Sigmoid colon (tissue), 6 donors: ENCODE measurements at regions not wholly inside any gene's neighbourhood (a gene's known extent, or its start where the extent isn't known, plus 50 kb on each side); places are given as distances from the start of the nearest gene placed in this dataset.

ENCODE experiments used
- DNase-seq: peaks from one replicate; pipeline ENCODE4 v3.0.0-alpha.2; 2019
- H3K27ac ChIP-seq, 4 donors: fragments of 200-600 bp; sonication (generic); one replicate each; pipeline ENCODE4 v1.5.1; 2016 to 2019; ENCODE audit warnings: mild to moderate bottlenecking in 1 of 4
- H3K27me3 ChIP-seq, 3 donors: fragments of 200-600 bp; sonication (generic); one replicate each; pipeline ENCODE4 v1.5.1; 2019; ENCODE audit warnings: mild to moderate bottlenecking in 1 of 3
- H3K36me3 ChIP-seq, 4 donors: fragments of 200-600 bp; sonication (generic); one replicate each; pipeline ENCODE4 v1.5.1; 2016 to 2019
- H3K4me1 ChIP-seq, 4 donors: fragments of 200-600 bp; sonication (generic); one replicate each; pipeline ENCODE4 v1.5.1; 2017 to 2019
- H3K4me3 ChIP-seq, 4 donors: fragments of 200-600 bp; sonication (generic); one replicate each; pipeline ENCODE4 v1.5.1; 2017 to 2019; ENCODE audit warnings: mild to moderate bottlenecking in 2 of 4, moderate library complexity in 1 of 4
- H3K9me3 ChIP-seq, 4 donors: fragments of 200-600 bp in 3 of 4; sonication (generic) in 3 of 4; one replicate each; pipeline versions ENCODE4 v1.5.1 to v1.6.1; 2013 to 2019
- EP300 ChIP-seq, 4 donors: sonication (generic); formaldehyde crosslinking; IDR thresholded peaks; one replicate each; pipeline ENCODE4 v1.6.1; 2017; ENCODE audit warnings: antibody characterized with exemption in 4 of 4
- POLR2A ChIP-seq, 2 donors: fragments of 450-650 bp; IDR thresholded peaks; one replicate each; pipeline ENCODE4 v1.6.1; 2016; ENCODE audit warnings: antibody characterized with exemption in 2 of 2, mild to moderate bottlenecking in 2 of 2, moderate library complexity in 2 of 2
- POLR2AphosphoS5 ChIP-seq, 4 donors: sonication (generic); formaldehyde crosslinking; IDR thresholded peaks; one replicate each; pipeline ENCODE4 v1.6.1; 2017; ENCODE audit warnings: antibody characterized with exemption in 4 of 4
- WGBS, 2 donors: extraction: QIAGEN DNeasy Blood & Tissue Kit; methylation state at CpG; one replicate each; pipeline ENCODE4 v1.1.7; 2013; 5-methylcytosine and 5-hydroxymethylcytosine counted together
- intact Hi-C: fragments of 100-400 bp; cut with DNase I; formaldehyde crosslinking; loops from one replicate; pipeline ENCODE4 v1.15.1; 2023
- TF ChIP-seq, protein P1 (sequence below), 4 experiments: fragments of 450-650 bp in 3 of 4; fragments of 200-600 bp in 1 of 4; IDR thresholded peaks; one replicate each; pipeline ENCODE4 v1.5.1; 2016 to 2019; ENCODE audit warnings: antibody characterized with exemption in 4 of 4, mild to moderate bottlenecking in 3 of 4, moderate library complexity in 2 of 4
- donor health status: healthy with polysubstance abuse.
- donor health status: healthy.

DNA sequence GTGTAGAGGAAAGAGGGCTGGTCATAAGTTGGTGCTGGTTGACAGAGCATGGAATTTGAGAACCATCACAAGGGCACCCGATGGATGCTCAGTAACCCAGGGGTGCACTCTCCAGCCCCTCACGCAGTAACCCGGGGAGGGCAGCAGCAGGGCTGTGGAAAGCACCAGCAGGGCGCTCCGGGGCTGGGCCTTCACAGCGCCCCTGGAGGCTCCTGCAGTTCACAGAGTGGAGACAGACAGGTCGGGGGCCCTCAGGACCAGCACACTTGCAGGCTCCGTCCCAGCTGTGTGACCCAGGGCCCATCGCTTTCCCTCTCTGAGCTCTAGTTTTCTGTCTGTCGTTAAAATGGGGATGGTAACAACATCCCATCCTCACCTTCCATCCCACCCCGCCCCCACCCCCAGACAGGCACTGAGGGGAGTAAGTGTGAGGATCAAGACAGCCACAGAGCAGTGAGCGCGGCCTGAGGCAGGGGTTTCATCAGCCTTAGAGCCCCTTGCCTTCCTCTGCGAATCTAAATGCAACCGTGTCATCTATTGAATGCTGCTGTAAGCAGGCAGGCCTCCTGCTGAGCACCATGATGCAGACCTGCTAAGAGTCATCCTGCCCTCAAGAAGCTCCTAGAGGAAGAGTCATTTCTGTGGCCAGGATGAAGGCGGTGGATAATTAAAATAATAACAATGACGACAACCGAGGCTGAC, 90.2 kb upstream of the LINGO1 start:
- Histone ChIP-seq H3K9me3 (no peaks in the 10 kb centered on the region), H3K27ac (no peak overlapping the region), H3K36me3 (no peaks in the 10 kb centered on the region), H3K27me3 (peaks cover 0 to 18% (median 4%) of the 10 kb centered on the region in 3 donors), H3K4me3 (no peak overlapping the region), H3K4me1 (no peaks in the 10 kb centered on the region)
- TF ChIP-seq POLR2AphosphoS5 (IDR thresholded peaks at IDR 0.05) (no peak), EP300 (IDR thresholded peaks at IDR 0.05) (no peak), POLR2A (IDR thresholded peaks at IDR 0.05) (no peak)
- TF ChIP-seq, protein P1, sequence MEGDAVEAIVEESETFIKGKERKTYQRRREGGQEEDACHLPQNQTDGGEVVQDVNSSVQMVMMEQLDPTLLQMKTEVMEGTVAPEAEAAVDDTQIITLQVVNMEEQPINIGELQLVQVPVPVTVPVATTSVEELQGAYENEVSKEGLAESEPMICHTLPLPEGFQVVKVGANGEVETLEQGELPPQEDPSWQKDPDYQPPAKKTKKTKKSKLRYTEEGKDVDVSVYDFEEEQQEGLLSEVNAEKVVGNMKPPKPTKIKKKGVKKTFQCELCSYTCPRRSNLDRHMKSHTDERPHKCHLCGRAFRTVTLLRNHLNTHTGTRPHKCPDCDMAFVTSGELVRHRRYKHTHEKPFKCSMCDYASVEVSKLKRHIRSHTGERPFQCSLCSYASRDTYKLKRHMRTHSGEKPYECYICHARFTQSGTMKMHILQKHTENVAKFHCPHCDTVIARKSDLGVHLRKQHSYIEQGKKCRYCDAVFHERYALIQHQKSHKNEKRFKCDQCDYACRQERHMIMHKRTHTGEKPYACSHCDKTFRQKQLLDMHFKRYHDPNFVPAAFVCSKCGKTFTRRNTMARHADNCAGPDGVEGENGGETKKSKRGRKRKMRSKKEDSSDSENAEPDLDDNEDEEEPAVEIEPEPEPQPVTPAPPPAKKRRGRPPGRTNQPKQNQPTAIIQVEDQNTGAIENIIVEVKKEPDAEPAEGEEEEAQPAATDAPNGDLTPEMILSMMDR (IDR thresholded peaks at IDR 0.05): no peak
- DNase-seq: no peak
- intact Hi-C loops: no loop called here
- 68 to 77% methylated on average over 18 of the region's 18 CpGs for WGBS, 2 donors

DNA sequence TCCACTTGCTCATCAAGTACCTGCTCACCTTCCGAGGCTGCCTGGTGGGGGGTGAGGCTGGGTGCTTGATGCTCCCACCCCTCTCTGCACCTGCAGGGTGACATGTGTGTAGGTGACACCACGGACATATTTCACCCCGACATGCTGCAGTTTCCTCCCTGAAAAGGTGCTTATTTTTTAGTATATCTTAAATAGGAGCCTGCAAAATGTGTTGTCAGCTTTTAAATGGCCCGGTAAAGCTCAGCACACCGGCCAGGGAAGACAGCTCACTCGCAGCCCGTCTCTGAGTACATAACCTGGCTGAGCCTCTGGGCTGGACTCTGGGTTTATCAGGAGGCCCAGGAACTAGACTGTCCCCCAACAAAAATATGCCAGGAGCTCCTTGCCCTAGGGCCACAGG, 89.3 kb upstream of the LINGO1 start:
- no peaks in the 10 kb centered on the region for H3K9me3 ChIP-seq
- TF ChIP-seq, protein P1 (IDR thresholded peaks at IDR 0.05): no peak
- TF ChIP-seq POLR2A (IDR thresholded peaks at IDR 0.05): no peak
- TF ChIP-seq POLR2AphosphoS5 (IDR thresholded peaks at IDR 0.05): no peak
- no peak for TF ChIP-seq EP300 (IDR thresholded peaks at IDR 0.05)
- H3K27me3 ChIP-seq: peaks cover 0 to 18% (median 4%) of the 10 kb centered on the region in 3 donors
- no peak overlapping the region for H3K4me3 ChIP-seq
- no peaks in the 10 kb centered on the region for H3K36me3 ChIP-seq
- 53 to 76% methylated on average over 7 of the region's 7 CpGs for WGBS, 2 donors
- no peak overlapping the region for H3K27ac ChIP-seq
- DNase-seq: no peak
- H3K4me1 ChIP-seq: peaks cover 0 to 8% (median 3%) of the 10 kb centered on the region in 4 donors
- intact Hi-C loops: no loop called here

DNA sequence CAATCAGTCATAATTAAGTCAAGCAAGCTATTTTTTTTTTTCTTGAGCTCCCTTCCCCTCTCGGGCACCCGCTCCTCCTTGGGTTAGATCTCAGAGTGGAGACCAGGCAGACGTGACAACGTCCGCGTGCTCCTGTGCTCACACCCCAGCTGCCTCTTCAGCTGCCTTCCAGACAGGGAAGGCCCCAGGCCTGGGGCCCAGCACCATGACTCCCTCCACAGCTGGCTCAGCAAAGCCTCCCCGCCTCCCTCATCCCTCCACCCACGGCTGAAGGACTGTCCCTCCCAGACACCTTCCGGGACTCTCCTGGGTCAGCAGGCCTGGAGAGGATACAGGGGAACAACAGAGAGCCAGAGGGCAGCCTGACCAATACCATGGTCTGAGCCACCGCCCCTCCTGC, 87.9 kb upstream of the LINGO1 start:
- H3K36me3 ChIP-seq: no peaks in the 10 kb centered on the region
- peaks cover 0 to 18% (median 4%) of the 10 kb centered on the region in 3 donors for H3K27me3 ChIP-seq
- no peaks in the 10 kb centered on the region for H3K9me3 ChIP-seq
- DNase-seq: no peak
- no peak overlapping the region for H3K27ac ChIP-seq
- H3K4me3 ChIP-seq: no peak overlapping the region
- peaks cover 0 to 11% (median 5%) of the 10 kb centered on the region in 4 donors for H3K4me1 ChIP-seq
- intact Hi-C loops: no loop called here
- TF ChIP-seq, protein P1 (IDR thresholded peaks at IDR 0.05): no peak
- TF ChIP-seq POLR2AphosphoS5 (IDR thresholded peaks at IDR 0.05): no peak
- WGBS, 2 donors: 69 to 74% methylated on average over 10 of the region's 10 CpGs

DNA sequence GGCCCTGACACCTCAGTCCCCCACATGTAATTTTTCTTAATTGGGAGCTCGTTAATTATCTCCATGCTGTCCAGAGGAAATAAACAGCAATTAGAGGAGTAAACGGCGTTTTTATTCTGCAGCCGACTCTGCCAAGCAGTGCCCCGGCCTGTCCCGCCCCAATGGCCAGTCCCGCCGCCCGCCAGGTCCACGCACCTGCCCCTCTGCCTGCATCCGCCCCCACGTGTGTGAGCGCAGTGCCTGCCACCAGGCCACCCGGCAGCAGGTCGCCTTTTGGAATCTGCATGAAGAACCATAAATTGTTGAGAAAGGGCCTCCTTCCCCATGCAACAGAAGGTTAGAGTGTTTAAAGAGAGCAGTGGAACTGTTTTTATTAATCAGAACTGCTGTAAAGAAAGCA, 87.5 kb upstream of the LINGO1 start:
- no peak overlapping the region for H3K4me3 ChIP-seq
- WGBS, 2 donors: 32 to 67% methylated on average over 15 of the region's 15 CpGs
- H3K36me3 ChIP-seq: no peaks in the 10 kb centered on the region
- H3K4me1 ChIP-seq: peaks cover 0 to 11% (median 5%) of the 10 kb centered on the region in 4 donors
- no peak overlapping the region for H3K27ac ChIP-seq
- TF ChIP-seq EP300 (IDR thresholded peaks at IDR 0.05) (no peak), POLR2AphosphoS5 (IDR thresholded peaks at IDR 0.05) (no peak), POLR2A (IDR thresholded peaks at IDR 0.05) (no peak)
- TF ChIP-seq, protein P1 (IDR thresholded peaks at IDR 0.05): no peak
- intact Hi-C loops: no loop called here
- DNase-seq: no peak
- H3K9me3 ChIP-seq: no peaks in the 10 kb centered on the region
- H3K27me3 ChIP-seq: peaks cover 0 to 22% (median 4%) of the 10 kb centered on the region in 3 donors

DNA sequence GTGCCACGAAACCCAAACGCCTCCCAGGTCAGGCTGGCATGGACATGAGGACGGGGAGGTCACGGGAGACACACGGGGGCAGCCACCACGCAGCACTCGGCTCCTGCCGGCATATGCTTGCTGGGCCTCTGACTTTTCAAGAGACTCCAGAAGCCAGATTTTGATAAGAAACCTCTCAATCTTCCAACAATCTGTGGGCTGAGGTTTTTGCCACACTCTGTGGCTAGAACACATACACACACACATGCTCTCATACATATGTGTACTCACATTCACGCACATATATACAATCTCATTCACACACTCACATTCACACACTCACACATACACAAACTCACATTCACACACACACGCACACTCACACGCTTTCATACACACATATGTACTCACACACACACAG, 86.7 kb upstream of the LINGO1 start:
- DNase-seq: no peak
- no peaks in the 10 kb centered on the region for H3K36me3 ChIP-seq
- WGBS, 2 donors: 85 to 86% methylated on average over 11 of the region's 11 CpGs
- TF ChIP-seq POLR2AphosphoS5 (IDR thresholded peaks at IDR 0.05): no peak
- TF ChIP-seq, protein P1 (IDR thresholded peaks at IDR 0.05): no peak
- TF ChIP-seq POLR2A (IDR thresholded peaks at IDR 0.05): no peak
- no peak for TF ChIP-seq EP300 (IDR thresholded peaks at IDR 0.05)
- no peak overlapping the region for H3K4me3 ChIP-seq
- peaks cover 0 to 24% (median 4%) of the 10 kb centered on the region in 3 donors for H3K27me3 ChIP-seq
- intact Hi-C loops: loop anchor here (10.0 kb wide), 1 partner anchor 55 kb away; no protein-coding TSS in a partner anchor
- no peak overlapping the region for H3K27ac ChIP-seq
- H3K9me3 ChIP-seq: no peaks in the 10 kb centered on the region
- H3K4me1 ChIP-seq: peaks cover 0 to 11% (median 5%) of the 10 kb centered on the region in 4 donors
